OCI-LY1 (cell line): ENCODE measurements at regions not wholly inside any gene's neighbourhood (a gene's known extent, or its start where the extent isn't known, plus 50 kb on each side); places are given as distances from the start of the nearest gene placed in this dataset.

Experiments used
- H2AFZ ChIP-seq: fragments of 200-600 bp; sonication (generic), shearing (Covaris generic); 2 replicates; pipeline ENCODE4 v1.6.0; 2014; ENCODE audit warnings: antibody characterized with exemption, mild to moderate bottlenecking, low read length
- H3F3A ChIP-seq: fragments of 200-600 bp; sonication (generic), shearing (Covaris generic); 2 replicates; pipeline ENCODE4 v1.6.0; 2014; ENCODE audit warnings: mild to moderate bottlenecking, antibody characterized with exemption, low read length, moderate library complexity; ENCODE audit not compliant: insufficient read depth
- H3K27ac ChIP-seq: fragments of 200-600 bp; sonication (generic); 2 replicates; pipeline ENCODE4 v1.5.1; 2014; ENCODE audit warnings: low read length, mixed run types, mild to moderate bottlenecking, low read depth; ENCODE audit not compliant: poor library complexity, severe bottlenecking
- H3K27me3 ChIP-seq: fragments of 200-600 bp; sonication (generic); 2 replicates; pipeline ENCODE4 v1.6.0; 2014; ENCODE audit warnings: antibody characterized with exemption, mild to moderate bottlenecking, low read length, moderate library complexity; ENCODE audit not compliant: insufficient read depth
- H3K36me3 ChIP-seq: fragments of 200-600 bp; sonication (generic); 2 replicates; pipeline ENCODE4 v1.6.1; 2014; ENCODE audit warnings: mild to moderate bottlenecking, antibody characterized with exemption, low read length, moderate library complexity, mixed read lengths; ENCODE audit not compliant: insufficient read depth
- H3K4me1 ChIP-seq: fragments of 200-600 bp; sonication (generic); 2 replicates; pipeline ENCODE4 v1.5.1; 2014; ENCODE audit warnings: mild to moderate bottlenecking, low read length, moderate library complexity; ENCODE audit not compliant: insufficient read depth, severe bottlenecking
- H3K4me2 ChIP-seq: fragments of 200-600 bp; sonication (generic), shearing (Covaris generic); 2 replicates; pipeline ENCODE4 v1.6.1; 2014; ENCODE audit warnings: low read length
- H3K4me3 ChIP-seq: fragments of 200-600 bp; sonication (generic); 2 replicates; pipeline ENCODE4 v1.5.1; 2014; ENCODE audit warnings: low read length, low read depth, mild to moderate bottlenecking, mixed read lengths; ENCODE audit not compliant: poor library complexity, severe bottlenecking
- H3K79me2 ChIP-seq: fragments of 200-600 bp; shearing (Covaris generic); 2 replicates; pipeline ENCODE4 v1.6.1; 2016; ENCODE audit warnings: mixed run types, low read length, mixed read lengths; ENCODE audit not compliant: insufficient read depth
- H3K9ac ChIP-seq: fragments of 200-600 bp; sonication (generic), shearing (Covaris generic); 2 replicates; pipeline ENCODE4 v1.6.1; 2014; ENCODE audit warnings: mild to moderate bottlenecking, low read length, mixed read lengths
- H3K9me2 ChIP-seq: fragments of 200-600 bp; sonication (generic), shearing (Covaris generic); 2 replicates; pipeline ENCODE4 v1.6.1; 2014; ENCODE audit warnings: low read depth, mild to moderate bottlenecking, low read length, mixed read lengths
- H3K9me3 ChIP-seq: fragments of 200-600 bp; shearing (Covaris generic); 2 replicates; pipeline ENCODE4 v1.6.1; 2014; ENCODE audit warnings: low read length, mixed read lengths
- H4K20me1 ChIP-seq: fragments of 200-600 bp; sonication (generic), shearing (Covaris generic); 2 replicates; pipeline ENCODE4 v1.6.0; 2016; ENCODE audit warnings: mild to moderate bottlenecking, low read length; ENCODE audit not compliant: insufficient read depth
- EZH2 ChIP-seq: fragments of 200-600 bp; sonication (generic), shearing (Covaris generic); IDR thresholded peaks from 2 replicates; pipeline ENCODE4 v1.8.0; 2017; ENCODE audit warnings: borderline replicate concordance, mixed run types, mild to moderate bottlenecking, antibody characterized with exemption, low read length, moderate library complexity, mixed read lengths
- TF ChIP-seq, protein P1 (sequence below): fragments of 200-600 bp; sonication (generic), shearing (Covaris generic); IDR thresholded peaks from 2 replicates; pipeline ENCODE4 v1.5.1; 2017; ENCODE audit warnings: mild to moderate bottlenecking, antibody characterized with exemption, low read length, moderate library complexity, mixed read lengths

DNA sequence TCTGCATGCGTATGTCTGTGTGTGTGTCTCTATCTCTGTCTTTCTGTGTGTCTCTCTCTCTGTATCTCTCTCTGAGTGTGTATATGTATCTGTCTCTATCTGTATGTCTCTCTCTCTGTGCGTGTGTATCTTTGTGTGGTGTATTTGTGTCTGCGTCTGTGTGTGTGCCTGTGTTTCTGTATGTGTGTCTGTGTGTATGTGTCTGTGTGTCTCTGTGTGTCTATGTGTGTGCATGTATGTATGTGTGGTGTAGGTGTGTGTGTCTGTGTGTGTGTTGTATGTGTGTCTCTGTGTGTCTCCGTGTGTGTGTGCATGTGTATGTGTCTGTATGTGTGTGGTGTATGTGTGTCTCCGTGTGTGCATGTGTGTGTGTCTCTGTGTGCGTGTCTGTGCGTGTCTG lies 243.0 kb upstream of the FOXQ1 start:
- Histone ChIP-seq H3K27me3 (no peaks in the 10 kb centered on the region; the same call in 1 of the 2 replicates), H3K36me3 (no peaks in the 10 kb centered on the region), H3K4me3 (no peak overlapping the region), H2AFZ (no peak overlapping the region), H3F3A (no peaks in the 10 kb centered on the region), H3K4me2 (no peak overlapping the region), H3K9me2 (no peaks in the 10 kb centered on the region), H3K9ac (no peak overlapping the region), H4K20me1 (no peaks in the 10 kb centered on the region), H3K9me3 (no peaks in the 10 kb centered on the region), H3K4me1 (no peaks in the 10 kb centered on the region), H3K27ac (no peak overlapping the region), H3K79me2 (no peaks in the 10 kb centered on the region)
- TF ChIP-seq EZH2 = no peak
- TF ChIP-seq, protein P1, sequence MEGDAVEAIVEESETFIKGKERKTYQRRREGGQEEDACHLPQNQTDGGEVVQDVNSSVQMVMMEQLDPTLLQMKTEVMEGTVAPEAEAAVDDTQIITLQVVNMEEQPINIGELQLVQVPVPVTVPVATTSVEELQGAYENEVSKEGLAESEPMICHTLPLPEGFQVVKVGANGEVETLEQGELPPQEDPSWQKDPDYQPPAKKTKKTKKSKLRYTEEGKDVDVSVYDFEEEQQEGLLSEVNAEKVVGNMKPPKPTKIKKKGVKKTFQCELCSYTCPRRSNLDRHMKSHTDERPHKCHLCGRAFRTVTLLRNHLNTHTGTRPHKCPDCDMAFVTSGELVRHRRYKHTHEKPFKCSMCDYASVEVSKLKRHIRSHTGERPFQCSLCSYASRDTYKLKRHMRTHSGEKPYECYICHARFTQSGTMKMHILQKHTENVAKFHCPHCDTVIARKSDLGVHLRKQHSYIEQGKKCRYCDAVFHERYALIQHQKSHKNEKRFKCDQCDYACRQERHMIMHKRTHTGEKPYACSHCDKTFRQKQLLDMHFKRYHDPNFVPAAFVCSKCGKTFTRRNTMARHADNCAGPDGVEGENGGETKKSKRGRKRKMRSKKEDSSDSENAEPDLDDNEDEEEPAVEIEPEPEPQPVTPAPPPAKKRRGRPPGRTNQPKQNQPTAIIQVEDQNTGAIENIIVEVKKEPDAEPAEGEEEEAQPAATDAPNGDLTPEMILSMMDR = no peak

DNA sequence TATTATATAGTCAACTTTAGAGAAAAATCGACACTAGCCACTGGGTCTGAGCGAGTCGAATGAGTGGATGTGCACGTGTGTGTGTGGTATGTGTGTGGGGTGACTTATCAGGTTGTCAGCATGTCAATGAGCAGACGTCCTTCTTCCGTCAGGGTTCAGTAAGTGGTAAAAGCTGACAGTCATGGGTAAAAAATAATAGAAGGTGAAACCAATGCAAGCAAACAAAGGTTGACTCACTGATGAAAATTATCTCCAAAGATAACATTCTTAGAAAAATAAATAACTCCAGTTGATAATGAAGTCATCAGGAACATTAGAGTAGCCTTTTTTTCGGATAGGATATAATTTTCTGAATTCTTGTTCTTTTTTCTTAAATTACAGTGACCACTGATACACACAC lies 243.8 kb upstream of the FOXQ1 start:
- no peak overlapping the region for H3K9ac ChIP-seq
- H3K9me2 ChIP-seq = no peaks in the 10 kb centered on the region
- H3K27me3 ChIP-seq = no peaks in the 10 kb centered on the region; the same call in 1 of the 2 replicates
- H3K4me2 ChIP-seq = no peak overlapping the region
- no peaks in the 10 kb centered on the region for H3K9me3 ChIP-seq
- H3K36me3 ChIP-seq = no peaks in the 10 kb centered on the region
- H3K4me3 ChIP-seq = no peak overlapping the region
- no peak for TF ChIP-seq EZH2
- TF ChIP-seq, protein P1 = no peak
- H2AFZ ChIP-seq = no peak overlapping the region
- no peaks in the 10 kb centered on the region for H3K4me1 ChIP-seq
- H3K79me2 ChIP-seq = no peaks in the 10 kb centered on the region
- no peaks in the 10 kb centered on the region for H3F3A ChIP-seq
- H3K27ac ChIP-seq = no peak overlapping the region
- no peaks in the 10 kb centered on the region for H4K20me1 ChIP-seq

DNA sequence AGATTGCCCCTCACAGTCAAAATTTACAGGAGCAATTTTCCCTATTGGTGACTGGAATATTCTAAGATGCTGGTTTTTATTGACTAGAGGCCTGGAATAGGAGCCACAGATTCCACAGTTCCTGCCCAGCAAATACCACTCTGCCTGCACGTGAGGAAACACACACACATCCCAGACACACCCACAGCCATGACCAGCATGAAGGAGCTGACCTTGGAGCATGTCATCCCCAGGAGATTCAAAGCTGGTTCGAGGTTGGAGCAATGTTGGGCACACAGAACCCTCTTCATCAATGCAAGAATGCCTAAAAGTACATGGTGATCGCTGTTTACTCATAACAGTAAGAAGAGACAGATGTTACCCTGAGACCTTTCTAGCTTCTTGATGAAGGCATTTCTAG lies 244.6 kb upstream of the FOXQ1 start:
- Histone ChIP-seq H3K36me3 (no peaks in the 10 kb centered on the region), H3K4me1 (no peaks in the 10 kb centered on the region), H3K4me3 (no peak overlapping the region), H3K9ac (no peak overlapping the region), H2AFZ (no peak overlapping the region), H3K27ac (no peak overlapping the region), H3K9me2 (no peaks in the 10 kb centered on the region), H3K27me3 (no peaks in the 10 kb centered on the region; the same call in 1 of the 2 replicates), H3F3A (no peaks in the 10 kb centered on the region), H3K4me2 (no peak overlapping the region), H3K9me3 (no peaks in the 10 kb centered on the region), H4K20me1 (no peaks in the 10 kb centered on the region), H3K79me2 (no peaks in the 10 kb centered on the region)
- TF ChIP-seq, protein P1 = no peak
- no peak for TF ChIP-seq EZH2
